HL-60 (cell line): ENCODE measurements at regions not wholly inside any gene's neighbourhood (a gene's known extent, or its start where the extent isn't known, plus 50 kb on each side); places are given as distances from the start of the nearest gene placed in this dataset.

Experiments used
- DNase-seq, 2 experiments: peaks; one replicate each; pipeline ENCODE4 v3.0.0-alpha.2; 2010 to 2020; ENCODE audit warnings: low read depth in 1 of 2, low spot score in 1 of 2
- H3K27ac ChIP-seq: fragments of 250-450 bp; sonication (Bioruptor Pico); replicated peaks from 2 replicates; pipeline ENCODE4 v1.5.1; 2020; ENCODE audit warnings: mild to moderate bottlenecking, moderate library complexity
- H3K27me3 ChIP-seq: fragments of 250-450 bp; sonication (Bioruptor Pico); 2 replicates; pipeline ENCODE4 v1.5.1; 2021; ENCODE audit warnings: mild to moderate bottlenecking, moderate library complexity; ENCODE audit not compliant: insufficient read depth, poor library complexity, severe bottlenecking
- H3K4me3 ChIP-seq: replicated peaks from 2 replicates; pipeline ENCODE4 v1.5.1; 2011; ENCODE audit warnings: mild to moderate bottlenecking, control low read depth, low read length; ENCODE audit not compliant: insufficient read depth
- CTCF ChIP-seq: IDR thresholded peaks from one replicate; pipeline ENCODE4 v1.5.1; 2011; ENCODE audit warnings: low read length, control low read depth, inconsistent platforms; ENCODE audit not compliant: insufficient read depth
- GABPA ChIP-seq: IDR thresholded peaks from 2 replicates; pipeline ENCODE4 v1.6.1; 2012; ENCODE audit warnings: low read depth
- POLR2AphosphoS5 ChIP-seq: IDR thresholded peaks from 2 replicates; pipeline ENCODE4 v1.6.1; 2012; ENCODE audit warnings: low read depth
- REST ChIP-seq: IDR thresholded peaks from 2 replicates; pipeline ENCODE4 v1.6.1; 2012; ENCODE audit warnings: low read depth; ENCODE audit not compliant: insufficient replicate concordance
- SPI1 ChIP-seq: IDR thresholded peaks from 2 replicates; pipeline ENCODE4 v1.6.1; 2012; ENCODE audit warnings: low read depth, mild to moderate bottlenecking, borderline replicate concordance

GRCh38 chr13:50241479-50241878 lies 226.2 kb downstream of the KCNRG start:
- no peak for DNase-seq
- Histone ChIP-seq H3K4me3 (no peak overlapping the region), H3K27me3 (no peaks in the 10 kb centered on the region), H3K27ac (no peak overlapping the region)
- TF ChIP-seq POLR2AphosphoS5 (no peak), SPI1 (no peak), CTCF (no peak), GABPA (no peak), REST (no peak)

GRCh38 chr13:50243931-50244330 lies 228.7 kb downstream of the KCNRG start:
- no peak for DNase-seq
- no peaks in the 10 kb centered on the region for H3K27me3 ChIP-seq
- H3K4me3 ChIP-seq, result no peak overlapping the region
- H3K27ac ChIP-seq, result no peak overlapping the region
- no peak for TF ChIP-seq CTCF
- TF ChIP-seq REST, result no peak
- no peak for TF ChIP-seq POLR2AphosphoS5
- TF ChIP-seq GABPA, result no peak
- TF ChIP-seq SPI1, result no peak

- no peak for DNase-seq
- Histone ChIP-seq H3K27me3 (no peaks in the 10 kb centered on the region), H3K4me3 (no peak overlapping the region), H3K27ac (no peak overlapping the region)
- TF ChIP-seq CTCF, result no peak
- no peak for TF ChIP-seq POLR2AphosphoS5
- no peak for TF ChIP-seq SPI1
- TF ChIP-seq REST, result no peak
- no peak for TF ChIP-seq GABPA
Measured at GRCh38 chr13:50244355-50244712, 229.1 kb downstream of the KCNRG start.
